ENCODE measurements at regions not wholly inside any gene's neighbourhood (a gene's known extent, or its start where the extent isn't known, plus 50 kb on each side); places are given as distances from the start of the nearest gene placed in this dataset.
"Not testable (repeated sequence)": the region's sequence is repeated elsewhere in the genome, so short reads cannot be mapped to it uniquely, and the experiment has no call there.

- H3K4me3 ChIP-seq (ENCODE audit: low read depth, low read length) = not testable (repeated sequence)
These were observed 104.5 kb downstream of the ZNF33B start for GRCh38 chr10:42533866-42534265.

DNA sequence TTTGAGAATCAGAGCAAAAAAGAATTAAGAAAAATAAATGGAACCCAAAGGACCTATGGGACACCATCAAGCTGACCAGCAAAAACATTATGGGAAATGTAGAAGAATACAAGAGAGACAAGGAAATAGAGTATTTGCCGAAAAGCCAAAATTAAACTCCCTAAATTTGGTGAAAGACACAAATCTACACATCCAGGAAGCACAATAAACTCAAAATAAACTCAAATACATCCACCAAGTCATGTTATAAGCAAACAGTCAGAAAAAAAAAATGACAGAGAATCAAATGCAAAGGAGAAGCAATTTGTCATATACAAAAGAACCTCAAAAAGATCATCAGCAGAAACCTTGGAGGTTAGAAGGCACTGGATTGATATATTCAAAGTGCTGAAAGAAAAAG lies 105.4 kb downstream of the ZNF33B start:
- no peak for TF ChIP-seq CTCF (IDR thresholded peaks at IDR 0.05; ENCODE audit: low read depth, low read length)
- no peak overlapping the region for H3K4me3 ChIP-seq (ENCODE audit: low read depth, low read length)

GRCh38 chr10:42523098-42523497 lies 115.3 kb downstream of the ZNF33B start:
- TF ChIP-seq CTCF (IDR thresholded peaks at IDR 0.05; ENCODE audit: low read depth, low read length) = no peak
- no peak overlapping the region for H3K4me3 ChIP-seq (ENCODE audit: low read depth, low read length)

DNA sequence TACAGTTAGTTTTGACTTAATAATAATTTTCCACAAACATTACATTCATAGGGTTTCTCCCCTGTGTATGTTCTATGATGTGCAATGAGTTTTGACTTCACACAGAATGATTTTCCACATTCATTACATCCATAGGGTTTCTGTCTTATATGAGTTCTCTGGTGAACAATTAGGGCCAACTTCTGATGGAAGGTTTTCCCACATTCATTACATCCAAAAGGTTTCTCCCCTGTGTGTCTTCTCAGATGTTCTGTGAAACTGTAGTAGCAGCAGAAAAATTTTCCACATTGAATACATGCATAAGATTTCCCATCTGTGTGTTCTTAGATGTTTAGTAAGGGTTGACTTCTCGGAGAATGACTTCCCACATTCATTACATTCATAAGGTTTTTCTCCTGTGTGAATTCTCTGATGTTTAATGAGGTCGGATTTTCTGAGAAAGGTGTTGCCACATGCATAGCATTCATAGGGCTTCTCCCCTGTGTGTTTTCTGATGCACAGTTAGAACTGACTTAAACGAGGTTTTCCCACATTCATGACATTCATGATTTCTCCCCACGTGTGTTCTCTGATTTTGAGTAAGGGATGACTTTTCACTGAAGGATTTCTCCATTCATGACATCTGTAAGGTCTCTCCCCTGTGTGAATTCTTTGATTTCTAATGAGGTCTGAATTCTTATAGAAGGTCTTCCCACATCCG lies 118.5 kb downstream of the ZNF33B start:
- no peak for TF ChIP-seq CTCF (IDR thresholded peaks at IDR 0.05; ENCODE audit: low read depth, low read length)
- no peak overlapping the region for H3K4me3 ChIP-seq (ENCODE audit: low read depth, low read length)

DNA sequence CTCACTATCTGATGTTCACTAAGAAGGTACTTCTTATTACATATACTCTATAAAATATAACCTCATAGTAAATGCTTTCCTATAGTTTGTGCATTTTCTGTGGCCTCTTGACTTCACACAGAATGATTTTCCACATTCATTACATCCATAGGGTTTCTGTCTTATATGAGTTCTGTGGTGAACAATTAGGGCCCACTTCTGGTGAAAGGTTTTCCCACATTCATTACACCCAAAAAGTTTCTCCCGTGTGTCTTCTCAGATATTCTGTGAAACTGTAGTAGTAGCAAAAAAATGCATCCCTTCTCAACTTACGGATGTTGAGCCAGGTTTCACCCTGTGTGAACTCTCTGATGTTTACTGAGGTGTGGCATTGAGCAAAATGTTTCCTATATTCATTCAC lies 119.3 kb downstream of the ZNF33B start:
- TF ChIP-seq CTCF (IDR thresholded peaks at IDR 0.05; ENCODE audit: low read depth, low read length) = no peak
- H3K4me3 ChIP-seq (ENCODE audit: low read depth, low read length) = no peak overlapping the region

DNA sequence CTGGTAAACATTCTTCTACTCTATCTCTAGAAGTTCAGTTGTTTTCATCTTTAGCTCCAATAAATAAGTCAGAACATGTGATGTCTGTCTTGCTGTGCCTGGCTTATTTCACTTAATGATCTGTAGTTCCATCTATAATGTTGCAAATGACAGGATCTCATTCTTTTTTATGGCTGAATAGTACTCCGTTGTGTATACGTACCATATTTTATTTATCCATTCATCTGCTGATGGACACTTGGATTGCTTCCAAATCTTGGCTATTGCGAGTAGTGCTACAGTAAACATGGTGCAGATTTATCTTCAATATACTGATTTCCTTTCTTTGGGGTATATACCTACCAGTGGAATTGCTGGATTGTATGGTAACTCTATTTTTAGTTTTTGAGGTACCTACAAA lies 124.4 kb downstream of the ZNF33B start:
- H3K4me3 ChIP-seq (ENCODE audit: low read depth, low read length) = no peak overlapping the region
- TF ChIP-seq CTCF (IDR thresholded peaks at IDR 0.05; ENCODE audit: low read depth, low read length) = no peak

GRCh38 chr10:42491801-42492200 lies 146.6 kb downstream of the ZNF33B start:
- no peak for TF ChIP-seq CTCF (IDR thresholded peaks at IDR 0.05; ENCODE audit: low read depth, low read length)
- no peak overlapping the region for H3K4me3 ChIP-seq (ENCODE audit: low read depth, low read length)

GRCh38 chr10:42491001-42491592 lies 147.3 kb downstream of the ZNF33B start:
- no peak for TF ChIP-seq CTCF (IDR thresholded peaks at IDR 0.05; ENCODE audit: low read depth, low read length)

More at GRCh38 chr10:42491001-42491592, 147.3 kb downstream of the ZNF33B start:
- no peak overlapping the region for H3K4me3 ChIP-seq (ENCODE audit: low read depth, low read length)

All from WI38 (cell line).